Prostate gland (tissue), 2 donors: ENCODE measurements at regions not wholly inside any gene's neighbourhood (a gene's known extent, or its start where the extent isn't known, plus 50 kb on each side); places are given as distances from the start of the nearest gene placed in this dataset.

Experiments used
- DNase-seq: peaks from one replicate; pipeline ENCODE4 v3.0.0-alpha.2; 2019; ENCODE audit warnings: low spot score
- H3K27ac ChIP-seq, 2 donors: fragments of 200-600 bp; sonication (generic); 2 replicates each; pipeline ENCODE4 v1.5.1; 2017 to 2019
- H3K27me3 ChIP-seq: fragments of 200-600 bp; sonication (generic); replicated peaks from 2 replicates; pipeline ENCODE4 v1.5.1; 2019; ENCODE audit not compliant: insufficient read depth
- H3K36me3 ChIP-seq, 2 donors: fragments of 200-600 bp; sonication (generic); 1 replicate in 1 of 2; 2 replicates in 1 of 2; pipeline versions ENCODE4 v1.5.1 to v1.8.1; 2017 to 2019
- H3K4me1 ChIP-seq: fragments of 200-600 bp; sonication (generic); replicated peaks from 2 replicates; pipeline ENCODE4 v1.5.1; 2019
- H3K4me3 ChIP-seq, 2 donors: fragments of 200-600 bp; sonication (generic); 2 replicates each; pipeline ENCODE4 v1.5.1; 2017 to 2019
- H3K9me3 ChIP-seq: fragments of 200-600 bp; sonication (generic); 2 replicates; pipeline ENCODE4 v1.5.1; 2017
- CTCF ChIP-seq, 4 experiments: fragments of 200-600 bp in 2 of 4; fragments of 450-650 bp in 2 of 4; sonication (generic) in 2 of 4; IDR thresholded peaks; 1 replicate in 3 of 4; 2 replicates in 1 of 4; pipeline ENCODE4 v1.5.1; 2016 to 2019; ENCODE audit warnings: antibody characterized with exemption in 4 of 4, mild to moderate bottlenecking in 2 of 4, moderate library complexity in 2 of 4
- POLR2A ChIP-seq: fragments of 450-650 bp; IDR thresholded peaks from one replicate; pipeline ENCODE4 v1.6.1; 2016; ENCODE audit warnings: antibody characterized with exemption, mild to moderate bottlenecking
- POLR2AphosphoS5 ChIP-seq: sonication (generic); formaldehyde crosslinking; IDR thresholded peaks from one replicate; pipeline ENCODE4 v1.6.1; 2017; ENCODE audit warnings: antibody characterized with exemption
- WGBS: methylation state at CpG from one replicate; pipeline ENCODE4 v1.1.5; 2018; 5-methylcytosine and 5-hydroxymethylcytosine counted together
- intact Hi-C: fragments of 100-400 bp; cut with DNase I; formaldehyde crosslinking; loops from one replicate; pipeline ENCODE4 v1.14.2; 2022

- no peak for DNase-seq
- intact Hi-C loops, result no loop called here
- TF ChIP-seq POLR2A (no peak), POLR2AphosphoS5 (no peak), CTCF (IDR thresholded peaks at IDR 0.05) (no peak)
- WGBS, result 60% methylated on average over 2 of the region's 2 CpGs
- Histone ChIP-seq H3K4me3 (no peak overlapping the region), H3K4me1 (no peaks in the 10 kb centered on the region), H3K9me3 (no peaks in the 10 kb centered on the region), H3K27ac (no peak overlapping the region), H3K27me3 (no peaks in the 10 kb centered on the region), H3K36me3 (no peaks in the 10 kb centered on the region)
Measured at GRCh38 chr9:95667789-95668188, 151.0 kb upstream of the PTCH1 start.

GRCh38 chr9:95666785-95667155, 150.0 kb upstream of the PTCH1 start:
- no peaks in the 10 kb centered on the region for H3K27me3 ChIP-seq
- no peaks in the 10 kb centered on the region for H3K36me3 ChIP-seq
- H3K9me3 ChIP-seq, result no peaks in the 10 kb centered on the region
- TF ChIP-seq CTCF (IDR thresholded peaks at IDR 0.05) (no peak), POLR2AphosphoS5 (no peak), POLR2A (no peak)
- no peak overlapping the region for H3K27ac ChIP-seq
- intact Hi-C loops, result no loop called here
- DNase-seq, result no peak
- 37% methylated on average over 4 of the region's 4 CpGs for WGBS
- no peaks in the 10 kb centered on the region for H3K4me1 ChIP-seq
- H3K4me3 ChIP-seq, result no peak overlapping the region

- H3K36me3 ChIP-seq, result no peaks in the 10 kb centered on the region
- intact Hi-C loops, result no loop called here
- no peaks in the 10 kb centered on the region for H3K9me3 ChIP-seq
- no peak overlapping the region for H3K4me3 ChIP-seq
- H3K4me1 ChIP-seq, result no peaks in the 10 kb centered on the region
- no peak for TF ChIP-seq POLR2A
- TF ChIP-seq CTCF (IDR thresholded peaks at IDR 0.05), result no peak
- TF ChIP-seq POLR2AphosphoS5, result no peak
- WGBS, result 63% methylated on average over 13 of the region's 13 CpGs
- no peaks in the 10 kb centered on the region for H3K27me3 ChIP-seq
- DNase-seq, result no peak
- H3K27ac ChIP-seq, result no peak overlapping the region
Measured at GRCh38 chr9:95666096-95666784, 149.5 kb upstream of the PTCH1 start.

- no peaks in the 10 kb centered on the region for H3K4me1 ChIP-seq
- WGBS, result 61% methylated on average over 2 of the region's 2 CpGs
- H3K36me3 ChIP-seq, result no peaks in the 10 kb centered on the region
- no peak overlapping the region for H3K4me3 ChIP-seq
- no peak for DNase-seq
- H3K27ac ChIP-seq, result no peak overlapping the region
- no peaks in the 10 kb centered on the region for H3K27me3 ChIP-seq
- intact Hi-C loops, result no loop called here
- no peak for TF ChIP-seq CTCF (IDR thresholded peaks at IDR 0.05)
- TF ChIP-seq POLR2A, result no peak
- TF ChIP-seq POLR2AphosphoS5, result no peak
- no peaks in the 10 kb centered on the region for H3K9me3 ChIP-seq
Measured at GRCh38 chr9:95653246-95653645, 136.5 kb upstream of the PTCH1 start.

GRCh38 chr9:95650720-95651119, 133.9 kb upstream of the PTCH1 start:
- 65% methylated on average over 3 of the region's 3 CpGs for WGBS
- Histone ChIP-seq H3K36me3 (no peaks in the 10 kb centered on the region), H3K4me1 (no peaks in the 10 kb centered on the region), H3K4me3 (no peak overlapping the region), H3K27ac (no peak overlapping the region), H3K27me3 (no peaks in the 10 kb centered on the region), H3K9me3 (no peaks in the 10 kb centered on the region)
- intact Hi-C loops, result no loop called here
- no peak for DNase-seq
- TF ChIP-seq POLR2A (no peak), POLR2AphosphoS5 (no peak), CTCF (IDR thresholded peaks at IDR 0.05) (no peak)
